ENCODE measurements at regions not wholly inside any gene's neighbourhood (a gene's known extent, or its start where the extent isn't known, plus 50 kb on each side); places are given as distances from the start of the nearest gene placed in this dataset.
A peak's percentile ranks its signal among the peaks of the same experiment; 100 is the strongest.

DNA sequence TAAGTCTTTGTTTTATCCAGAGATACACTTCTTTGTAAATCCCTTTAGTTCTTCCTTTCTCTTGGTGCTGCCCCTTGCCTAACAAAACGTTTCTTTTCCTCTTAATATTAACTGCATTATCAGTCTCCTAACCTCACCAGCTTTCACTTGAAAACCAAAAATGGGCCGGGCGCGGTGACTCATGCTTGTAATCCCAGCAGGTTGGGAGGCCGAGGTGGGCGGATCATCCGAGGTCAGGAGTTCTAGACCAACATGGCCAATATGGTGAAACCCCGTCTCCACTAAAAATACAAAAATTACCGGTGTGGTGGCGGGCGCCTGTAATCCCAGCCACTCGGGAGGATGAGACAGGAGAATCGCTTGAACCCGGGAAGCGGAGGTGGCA lies 329.8 kb upstream of the MIR17HG start:
- no peaks in the 10 kb centered on the region for H3K27me3 ChIP-seq (replicated peaks; ENCODE audit: insufficient read depth, low read depth, low read length, poor library complexity)
- H3K27ac ChIP-seq (ENCODE audit: low read depth, low read length, poor library complexity, severe bottlenecking): no peak overlapping the region
- intact Hi-C loops (cut with micrococcal nuclease; ENCODE audit: unreplicated experiment): loop anchor here (1.0 to 5.0 kb wide), 2 partner anchors 135 to 149 kb away; no protein-coding TSS in a partner anchor
- DNase-seq (ENCODE audit: low spot score): peak; percentile 35
- H3K9me3 ChIP-seq (ENCODE audit: low read depth, low read length, poor library complexity, severe bottlenecking): no peaks in the 10 kb centered on the region
- TF ChIP-seq EZH2 (IDR thresholded peaks at IDR 0.05; ENCODE audit: borderline replicate concordance, low read depth, low read length, poor library complexity, severe bottlenecking): no peak
- TF ChIP-seq, protein P1, sequence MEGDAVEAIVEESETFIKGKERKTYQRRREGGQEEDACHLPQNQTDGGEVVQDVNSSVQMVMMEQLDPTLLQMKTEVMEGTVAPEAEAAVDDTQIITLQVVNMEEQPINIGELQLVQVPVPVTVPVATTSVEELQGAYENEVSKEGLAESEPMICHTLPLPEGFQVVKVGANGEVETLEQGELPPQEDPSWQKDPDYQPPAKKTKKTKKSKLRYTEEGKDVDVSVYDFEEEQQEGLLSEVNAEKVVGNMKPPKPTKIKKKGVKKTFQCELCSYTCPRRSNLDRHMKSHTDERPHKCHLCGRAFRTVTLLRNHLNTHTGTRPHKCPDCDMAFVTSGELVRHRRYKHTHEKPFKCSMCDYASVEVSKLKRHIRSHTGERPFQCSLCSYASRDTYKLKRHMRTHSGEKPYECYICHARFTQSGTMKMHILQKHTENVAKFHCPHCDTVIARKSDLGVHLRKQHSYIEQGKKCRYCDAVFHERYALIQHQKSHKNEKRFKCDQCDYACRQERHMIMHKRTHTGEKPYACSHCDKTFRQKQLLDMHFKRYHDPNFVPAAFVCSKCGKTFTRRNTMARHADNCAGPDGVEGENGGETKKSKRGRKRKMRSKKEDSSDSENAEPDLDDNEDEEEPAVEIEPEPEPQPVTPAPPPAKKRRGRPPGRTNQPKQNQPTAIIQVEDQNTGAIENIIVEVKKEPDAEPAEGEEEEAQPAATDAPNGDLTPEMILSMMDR (conservative IDR thresholded peaks at IDR 0.05; ENCODE audit: low read depth, low read length): 0 out of 2 replicates have a peak, but pooled peaks have one; percentile 5
- ChIA-PET POLR2A (ENCODE audit: low non-redundant PET) (no interaction called here), CTCF (no interaction called here)
- BruUV-seq (replicated peaks): no TSS peak
- no peaks in the 10 kb centered on the region for H3K4me1 ChIP-seq (ENCODE audit: insufficient read depth, low read length, poor library complexity, severe bottlenecking)
- H3K36me3 ChIP-seq (ENCODE audit: insufficient read depth, low read length, poor library complexity, severe bottlenecking): no peaks in the 10 kb centered on the region
- no peak overlapping the region for H3K4me3 ChIP-seq (ENCODE audit: low read depth, low read length, poor library complexity, severe bottlenecking)

- H3K27me3 ChIP-seq (replicated peaks; ENCODE audit: insufficient read depth, low read depth, low read length, poor library complexity): no peaks in the 10 kb centered on the region
- H3K36me3 ChIP-seq (ENCODE audit: insufficient read depth, low read length, poor library complexity, severe bottlenecking): no peaks in the 10 kb centered on the region
- intact Hi-C loops (cut with micrococcal nuclease; ENCODE audit: unreplicated experiment): no loop called here
- no peak for TF ChIP-seq EZH2 (IDR thresholded peaks at IDR 0.05; ENCODE audit: borderline replicate concordance, low read depth, low read length, poor library complexity, severe bottlenecking)
- TF ChIP-seq, protein P1 (conservative IDR thresholded peaks at IDR 0.05; ENCODE audit: low read depth, low read length): no peak
- ChIA-PET POLR2A (ENCODE audit: low non-redundant PET) (no interaction called here), CTCF (no interaction called here)
- H3K27ac ChIP-seq (ENCODE audit: low read depth, low read length, poor library complexity, severe bottlenecking): no peak overlapping the region
- DNase-seq (ENCODE audit: low spot score): no peak
- H3K4me3 ChIP-seq (ENCODE audit: low read depth, low read length, poor library complexity, severe bottlenecking): no peak overlapping the region
- H3K9me3 ChIP-seq (ENCODE audit: low read depth, low read length, poor library complexity, severe bottlenecking): no peaks in the 10 kb centered on the region
- H3K4me1 ChIP-seq (ENCODE audit: insufficient read depth, low read length, poor library complexity, severe bottlenecking): no peaks in the 10 kb centered on the region
- BruUV-seq (replicated peaks): no TSS peak
These were observed 326.9 kb upstream of the MIR17HG start for GRCh38 chr13:91020461-91021034.

DNA sequence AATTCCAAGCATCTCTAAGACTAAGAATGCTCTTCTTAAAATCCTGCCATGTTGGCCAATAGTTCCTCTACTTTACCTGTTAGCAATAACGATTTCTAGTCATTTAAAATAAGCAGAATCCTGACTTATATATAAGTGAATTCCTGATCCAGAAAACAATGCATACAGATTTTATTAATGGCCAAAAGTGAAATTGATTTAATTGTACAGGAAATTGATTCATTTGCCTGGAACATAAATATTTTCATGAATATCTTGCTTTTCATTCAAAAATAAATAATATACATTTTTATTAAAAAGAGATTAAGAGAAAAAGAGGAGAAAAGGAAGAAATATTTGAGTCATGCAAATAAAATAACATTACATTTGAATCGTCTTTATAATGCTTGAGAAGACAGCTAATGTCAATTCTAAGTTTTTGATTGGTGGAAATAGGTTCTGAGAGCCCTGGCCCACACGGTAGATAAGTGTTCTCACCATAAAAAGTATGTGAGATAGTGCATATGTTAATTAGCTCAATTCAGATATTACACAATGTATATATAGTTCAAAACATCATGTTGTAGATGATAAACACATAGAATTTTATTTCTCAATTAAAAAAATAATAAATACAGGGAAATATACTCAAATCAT lies 323.2 kb upstream of the MIR17HG start:
- no peak for TF ChIP-seq EZH2 (IDR thresholded peaks at IDR 0.05; ENCODE audit: borderline replicate concordance, low read depth, low read length, poor library complexity, severe bottlenecking)
- TF ChIP-seq, protein P1 (conservative IDR thresholded peaks at IDR 0.05; ENCODE audit: low read depth, low read length): no peak
- ChIA-PET POLR2A (ENCODE audit: low non-redundant PET) (no interaction called here), CTCF (no interaction called here)
- H3K4me3 ChIP-seq (ENCODE audit: low read depth, low read length, poor library complexity, severe bottlenecking): no peak overlapping the region
- no peaks in the 10 kb centered on the region for H3K36me3 ChIP-seq (ENCODE audit: insufficient read depth, low read length, poor library complexity, severe bottlenecking)
- H3K27ac ChIP-seq (ENCODE audit: low read depth, low read length, poor library complexity, severe bottlenecking): no peak overlapping the region
- no peaks in the 10 kb centered on the region for H3K4me1 ChIP-seq (ENCODE audit: insufficient read depth, low read length, poor library complexity, severe bottlenecking)
- no peak for DNase-seq (ENCODE audit: low spot score)
- intact Hi-C loops (cut with micrococcal nuclease; ENCODE audit: unreplicated experiment): no loop called here
- peaks cover 12% of the 10 kb centered on the region for H3K27me3 ChIP-seq (replicated peaks; ENCODE audit: insufficient read depth, low read depth, low read length, poor library complexity)
- no peaks in the 10 kb centered on the region for H3K9me3 ChIP-seq (ENCODE audit: low read depth, low read length, poor library complexity, severe bottlenecking)
- no TSS peak for BruUV-seq (replicated peaks)

Measured in A673 (cell line).